Gastroesophageal sphincter (tissue), 4 donors: ENCODE measurements at regions not wholly inside any gene's neighbourhood (a gene's known extent, or its start where the extent isn't known, plus 50 kb on each side); places are given as distances from the start of the nearest gene placed in this dataset.

Source experiments
- ATAC-seq: fragments of 150-250 bp; one replicate; pipeline ENCODE4 v1.9.1; 2016; ENCODE audit warnings: mild to moderate bottlenecking, moderate library complexity
- H3K27ac ChIP-seq, 4 donors: fragments of 200-600 bp; sonication (generic) in 3 of 4; 1 replicate in 3 of 4; 2 replicates in 1 of 4; pipeline ENCODE4 v1.5.1; 2016 to 2019
- H3K27me3 ChIP-seq: fragments of 200-600 bp; sonication (generic); one replicate; pipeline ENCODE4 v1.5.1; 2019
- H3K36me3 ChIP-seq, 2 donors: fragments of 200-600 bp; sonication (generic); one replicate each; pipeline ENCODE4 v1.5.1; 2019; ENCODE audit warnings: control low read depth in 1 of 2
- H3K4me1 ChIP-seq, 3 donors: fragments of 200-600 bp; sonication (generic); 1 replicate in 2 of 3; 2 replicates in 1 of 3; pipeline ENCODE4 v1.5.1; 2016 to 2019; ENCODE audit warnings: control low read depth in 2 of 3
- H3K4me3 ChIP-seq, 2 donors: fragments of 200-600 bp; sonication (generic); one replicate each; pipeline ENCODE4 v1.5.1; 2019; ENCODE audit warnings: mild to moderate bottlenecking in 1 of 2, moderate library complexity in 1 of 2
- H3K9me3 ChIP-seq, 3 donors: fragments of 200-600 bp; sonication (generic); one replicate each; pipeline ENCODE4 v1.5.1; 2017 to 2019; ENCODE audit warnings: control low read depth in 2 of 3
- EP300 ChIP-seq: sonication (generic); formaldehyde crosslinking; IDR thresholded peaks from one replicate; pipeline ENCODE4 v1.6.1; 2017; ENCODE audit warnings: antibody characterized with exemption, mild to moderate bottlenecking
- POLR2A ChIP-seq, 2 donors: fragments of 450-650 bp; IDR thresholded peaks; one replicate each; pipeline ENCODE4 v1.6.1; 2017; ENCODE audit warnings: antibody characterized with exemption in 2 of 2, mild to moderate bottlenecking in 2 of 2, moderate library complexity in 1 of 2
- POLR2AphosphoS5 ChIP-seq: sonication (generic); formaldehyde crosslinking; IDR thresholded peaks from one replicate; pipeline ENCODE4 v1.6.1; 2017; ENCODE audit warnings: antibody characterized with exemption
- WGBS, 2 donors: methylation state at CpG; one replicate each; pipeline ENCODE4 v1.1.5; 2018; ENCODE audit warnings: low coverage in 1 of 2; 5-methylcytosine and 5-hydroxymethylcytosine counted together
- TF ChIP-seq, protein P1 (sequence below), 4 experiments: fragments of 200-600 bp in 2 of 4; fragments of 450-650 bp in 2 of 4; sonication (generic) in 1 of 4; IDR thresholded peaks; one replicate each; pipeline ENCODE4 v1.5.1; 2017 to 2019; ENCODE audit warnings: antibody characterized with exemption in 4 of 4, mild to moderate bottlenecking in 2 of 4, moderate library complexity in 2 of 4

DNA sequence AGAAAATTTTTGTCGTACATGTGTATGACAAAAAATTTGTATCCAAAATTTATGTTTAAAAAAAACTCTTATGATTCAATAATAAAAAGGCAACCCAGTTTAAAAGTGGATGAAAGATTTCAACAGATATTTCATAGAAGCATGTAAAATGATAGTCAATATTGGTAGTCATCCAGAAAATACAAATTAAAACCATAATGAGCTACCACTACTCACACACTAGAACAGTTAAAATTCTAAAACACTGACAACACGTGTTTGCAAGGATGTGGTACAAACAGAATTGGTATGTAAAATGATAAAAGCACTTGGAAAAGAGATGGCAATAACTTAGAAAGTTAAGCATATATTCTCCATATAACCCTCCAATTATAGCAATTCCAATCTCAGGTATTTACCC is 303.0 kb upstream of the NR2F2 start:
- WGBS, 2 donors: 78 to 81% methylated on average over 1 to 2 of the region's 2 CpGs
- Histone ChIP-seq H3K27me3 (no peaks in the 10 kb centered on the region), H3K9me3 (no peaks in the 10 kb centered on the region), H3K4me3 (no peak overlapping the region), H3K27ac (no peak overlapping the region), H3K4me1 (no peaks in the 10 kb centered on the region), H3K36me3 (no peaks in the 10 kb centered on the region)
- no peak for TF ChIP-seq POLR2A (IDR thresholded peaks at IDR 0.05)
- TF ChIP-seq EP300: no peak
- TF ChIP-seq POLR2AphosphoS5: no peak
- TF ChIP-seq, protein P1, sequence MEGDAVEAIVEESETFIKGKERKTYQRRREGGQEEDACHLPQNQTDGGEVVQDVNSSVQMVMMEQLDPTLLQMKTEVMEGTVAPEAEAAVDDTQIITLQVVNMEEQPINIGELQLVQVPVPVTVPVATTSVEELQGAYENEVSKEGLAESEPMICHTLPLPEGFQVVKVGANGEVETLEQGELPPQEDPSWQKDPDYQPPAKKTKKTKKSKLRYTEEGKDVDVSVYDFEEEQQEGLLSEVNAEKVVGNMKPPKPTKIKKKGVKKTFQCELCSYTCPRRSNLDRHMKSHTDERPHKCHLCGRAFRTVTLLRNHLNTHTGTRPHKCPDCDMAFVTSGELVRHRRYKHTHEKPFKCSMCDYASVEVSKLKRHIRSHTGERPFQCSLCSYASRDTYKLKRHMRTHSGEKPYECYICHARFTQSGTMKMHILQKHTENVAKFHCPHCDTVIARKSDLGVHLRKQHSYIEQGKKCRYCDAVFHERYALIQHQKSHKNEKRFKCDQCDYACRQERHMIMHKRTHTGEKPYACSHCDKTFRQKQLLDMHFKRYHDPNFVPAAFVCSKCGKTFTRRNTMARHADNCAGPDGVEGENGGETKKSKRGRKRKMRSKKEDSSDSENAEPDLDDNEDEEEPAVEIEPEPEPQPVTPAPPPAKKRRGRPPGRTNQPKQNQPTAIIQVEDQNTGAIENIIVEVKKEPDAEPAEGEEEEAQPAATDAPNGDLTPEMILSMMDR (IDR thresholded peaks at IDR 0.05): no peak
- ATAC-seq: no peak

DNA sequence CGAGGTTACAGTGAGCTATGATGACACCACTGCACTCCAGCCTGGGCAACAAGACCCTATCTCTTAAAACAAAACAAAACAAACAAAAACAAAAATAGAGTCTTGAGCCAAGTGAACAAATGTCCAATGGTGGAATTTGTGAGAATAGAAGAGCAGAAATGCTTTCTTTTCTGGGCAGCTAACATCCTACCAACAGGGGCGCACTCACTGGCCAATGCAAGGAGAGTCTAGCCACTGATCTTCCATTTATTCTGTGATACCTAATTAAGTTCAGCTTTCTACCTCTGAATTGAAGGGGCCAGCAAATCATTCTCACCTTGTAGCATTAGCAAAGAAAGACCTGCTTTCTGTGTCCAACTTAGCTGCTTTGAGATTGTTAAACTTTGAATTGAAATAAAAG is 301.9 kb upstream of the NR2F2 start:
- Histone ChIP-seq H3K4me1 (no peaks in the 10 kb centered on the region), H3K27ac (no peak overlapping the region), H3K9me3 (no peaks in the 10 kb centered on the region), H3K27me3 (no peaks in the 10 kb centered on the region), H3K36me3 (no peaks in the 10 kb centered on the region), H3K4me3 (no peak overlapping the region)
- ATAC-seq: no peak
- 93 to 100% methylated on average over 2 of the region's 2 CpGs for WGBS, 2 donors
- TF ChIP-seq, protein P1 (IDR thresholded peaks at IDR 0.05): no peak
- TF ChIP-seq POLR2AphosphoS5 (no peak), POLR2A (IDR thresholded peaks at IDR 0.05) (no peak), EP300 (no peak)

GRCh38 chr15:96029172-96029571 is 301.3 kb upstream of the NR2F2 start:
- H3K4me1 ChIP-seq: no peaks in the 10 kb centered on the region

GRCh38 chr15:96031426-96032110 is 298.9 kb upstream of the NR2F2 start:
- no peak for ATAC-seq
- no peak overlapping the region for H3K4me3 ChIP-seq
- 84 to 95% methylated on average over 3 to 5 of the region's 5 CpGs for WGBS, 2 donors
- TF ChIP-seq EP300 (no peak), POLR2AphosphoS5 (no peak)
- no peaks in the 10 kb centered on the region for H3K9me3 ChIP-seq
- H3K27me3 ChIP-seq: no peaks in the 10 kb centered on the region
- H3K36me3 ChIP-seq: no peaks in the 10 kb centered on the region
- no peaks in the 10 kb centered on the region for H3K4me1 ChIP-seq
- no peak overlapping the region for H3K27ac ChIP-seq

More at GRCh38 chr15:96029172-96029571, 301.3 kb upstream of the NR2F2 start:
- TF ChIP-seq EP300: no peak
- no peak for TF ChIP-seq POLR2AphosphoS5
- no peak for ATAC-seq
- H3K4me3 ChIP-seq: no peak overlapping the region
- H3K27me3 ChIP-seq: no peaks in the 10 kb centered on the region
- H3K36me3 ChIP-seq: no peaks in the 10 kb centered on the region
- no peaks in the 10 kb centered on the region for H3K9me3 ChIP-seq
- no peak overlapping the region for H3K27ac ChIP-seq

DNA sequence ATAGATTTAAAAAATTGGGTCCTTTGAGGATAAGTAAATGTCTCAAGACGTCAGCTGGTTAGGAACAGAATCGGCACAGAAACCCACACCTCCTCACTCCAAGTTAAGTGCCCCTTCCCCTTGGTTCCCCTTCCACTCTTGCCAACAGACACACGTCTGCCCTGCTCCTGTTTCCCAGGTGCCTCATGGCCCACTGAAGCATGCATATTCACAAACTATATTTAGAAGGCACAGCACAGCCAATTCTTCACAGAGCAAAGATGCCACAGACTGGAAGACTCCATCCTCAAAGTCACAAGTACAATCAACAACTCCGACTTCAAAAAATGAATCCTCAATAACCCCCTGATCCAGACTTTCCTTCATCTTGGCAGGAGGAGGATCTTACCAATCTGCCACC is 295.4 kb upstream of the NR2F2 start:
- no peak overlapping the region for H3K4me3 ChIP-seq
- WGBS, 2 donors: 60% methylated on average over 4 of the region's 4 CpGs; no CpG with 5 or more reads in 1 of the 2 donors
- TF ChIP-seq POLR2A (IDR thresholded peaks at IDR 0.05) (no peak), EP300 (no peak)
- TF ChIP-seq, protein P1 (IDR thresholded peaks at IDR 0.05): no peak
- no peaks in the 10 kb centered on the region for H3K4me1 ChIP-seq
- ATAC-seq: no peak
- H3K36me3 ChIP-seq: no peaks in the 10 kb centered on the region
- no peak overlapping the region for H3K27ac ChIP-seq
- H3K9me3 ChIP-seq: no peaks in the 10 kb centered on the region
- H3K27me3 ChIP-seq: no peaks in the 10 kb centered on the region

DNA sequence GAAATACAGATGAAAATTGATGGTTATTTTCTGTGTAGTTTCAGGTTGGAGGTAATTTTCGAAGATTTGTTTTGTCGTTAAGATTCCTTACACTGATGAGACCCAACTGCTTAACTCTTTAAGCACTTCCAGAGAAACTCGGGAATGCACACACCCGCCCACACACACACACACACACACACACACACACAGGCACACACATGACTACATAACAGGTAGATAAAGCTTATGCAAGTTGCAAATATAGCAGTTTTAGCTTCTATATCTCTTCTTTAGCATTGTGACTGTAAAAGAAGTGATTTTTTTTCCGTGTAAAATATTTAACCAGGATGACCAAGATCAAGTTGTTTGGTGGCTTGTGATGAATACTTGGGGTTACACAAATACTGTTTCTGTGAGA is 294.9 kb upstream of the NR2F2 start:
- Histone ChIP-seq H3K36me3 (no peaks in the 10 kb centered on the region), H3K27ac (no peak overlapping the region), H3K4me3 (no peak overlapping the region), H3K9me3 (no peaks in the 10 kb centered on the region), H3K27me3 (no peaks in the 10 kb centered on the region), H3K4me1 (no peaks in the 10 kb centered on the region)
- ATAC-seq: no peak
- WGBS, 2 donors: 74 to 82% methylated on average over 5 of the region's 5 CpGs
- no peak for TF ChIP-seq POLR2AphosphoS5
- TF ChIP-seq, protein P1 (IDR thresholded peaks at IDR 0.05): no peak
- TF ChIP-seq EP300: no peak
- TF ChIP-seq POLR2A (IDR thresholded peaks at IDR 0.05): no peak
